Right lobe of liver (tissue), 4 donors: ENCODE measurements at regions not wholly inside any gene's neighbourhood (a gene's known extent, or its start where the extent isn't known, plus 50 kb on each side); places are given as distances from the start of the nearest gene placed in this dataset.

Experiments
- POLR2A ChIP-seq: fragments of 450-650 bp; IDR thresholded peaks from one replicate; pipeline ENCODE4 v1.6.1; 2017; ENCODE audit warnings: antibody characterized with exemption, mild to moderate bottlenecking
- TF ChIP-seq, protein P1 (sequence below), 4 donors: fragments of 200-600 bp in 3 of 4; fragments of 450-650 bp in 1 of 4; IDR thresholded peaks; one replicate each; pipeline versions ENCODE4 v1.5.1 to v1.8.0; 2016 to 2022; ENCODE audit warnings: antibody characterized with exemption in 4 of 4, mild to moderate bottlenecking in 2 of 4
- donor health status: DM: no; HTN: no; CAD: no.
- donor health status: DM: no; HTN: no; CAD: no.
- donor health status: DM: no; HTN: yes; CAD: no.

DNA sequence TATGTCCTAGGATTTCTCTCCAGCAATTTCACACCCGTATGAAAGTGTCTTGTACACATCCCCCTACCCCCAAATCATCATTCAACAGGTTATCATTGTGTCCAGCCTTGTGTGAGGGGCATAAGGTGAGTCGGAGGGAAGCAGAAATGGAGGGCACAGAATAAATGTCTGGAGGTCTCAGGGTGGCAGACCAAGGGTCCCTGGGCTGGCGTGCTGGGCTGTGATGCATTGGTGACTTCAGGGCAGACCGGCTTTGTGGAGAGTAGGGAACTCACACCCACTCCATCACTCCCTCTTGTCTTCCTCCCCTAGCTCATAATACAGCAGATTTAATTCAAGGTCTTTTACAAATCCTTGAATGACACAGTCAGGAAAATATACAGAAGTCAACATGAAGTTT lies 191.7 kb upstream of the PMEPA1 start:
- TF ChIP-seq POLR2A: no peak
- TF ChIP-seq, protein P1, sequence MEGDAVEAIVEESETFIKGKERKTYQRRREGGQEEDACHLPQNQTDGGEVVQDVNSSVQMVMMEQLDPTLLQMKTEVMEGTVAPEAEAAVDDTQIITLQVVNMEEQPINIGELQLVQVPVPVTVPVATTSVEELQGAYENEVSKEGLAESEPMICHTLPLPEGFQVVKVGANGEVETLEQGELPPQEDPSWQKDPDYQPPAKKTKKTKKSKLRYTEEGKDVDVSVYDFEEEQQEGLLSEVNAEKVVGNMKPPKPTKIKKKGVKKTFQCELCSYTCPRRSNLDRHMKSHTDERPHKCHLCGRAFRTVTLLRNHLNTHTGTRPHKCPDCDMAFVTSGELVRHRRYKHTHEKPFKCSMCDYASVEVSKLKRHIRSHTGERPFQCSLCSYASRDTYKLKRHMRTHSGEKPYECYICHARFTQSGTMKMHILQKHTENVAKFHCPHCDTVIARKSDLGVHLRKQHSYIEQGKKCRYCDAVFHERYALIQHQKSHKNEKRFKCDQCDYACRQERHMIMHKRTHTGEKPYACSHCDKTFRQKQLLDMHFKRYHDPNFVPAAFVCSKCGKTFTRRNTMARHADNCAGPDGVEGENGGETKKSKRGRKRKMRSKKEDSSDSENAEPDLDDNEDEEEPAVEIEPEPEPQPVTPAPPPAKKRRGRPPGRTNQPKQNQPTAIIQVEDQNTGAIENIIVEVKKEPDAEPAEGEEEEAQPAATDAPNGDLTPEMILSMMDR (IDR thresholded peaks at IDR 0.05): no peak
